Mesothelial cell of epicardium (in vitro differentiated cells): ENCODE measurements at regions not wholly inside any gene's neighbourhood (a gene's known extent, or its start where the extent isn't known, plus 50 kb on each side); places are given as distances from the start of the nearest gene placed in this dataset.
"Not testable (repeated sequence)": the region's sequence is repeated elsewhere in the genome, so short reads cannot be mapped to it uniquely, and the experiment has no call there.

Experiments used
- DNase-seq, 2 experiments: peaks; one replicate each; pipeline ENCODE4 v3.0.0; 2021; ENCODE audit warnings: low spot score in 2 of 2; ENCODE audit not compliant: unreplicated experiment in 2 of 2
- H3K27ac Mint-ChIP-seq: 2 replicates; pipeline ENCODE4 v1.8.0; 2021; ENCODE audit warnings: mixed read lengths
- H3K27me3 Mint-ChIP-seq: 2 replicates; pipeline ENCODE4 v1.8.0; 2021; ENCODE audit warnings: low read depth, mixed read lengths
- H3K36me3 Mint-ChIP-seq: 2 replicates; pipeline ENCODE4 v1.8.0; 2021; ENCODE audit warnings: mixed read lengths
- H3K4me1 Mint-ChIP-seq: 2 replicates; pipeline ENCODE4 v1.8.0; 2021; ENCODE audit warnings: mixed read lengths
- H3K4me3 Mint-ChIP-seq: 2 replicates; pipeline ENCODE4 v1.8.0; 2021; ENCODE audit warnings: mild to moderate bottlenecking, moderate library complexity, mixed read lengths
- H3K9me3 Mint-ChIP-seq: 2 replicates; pipeline ENCODE4 v1.8.0; 2021; ENCODE audit warnings: mixed read lengths
- CTCF ChIP-seq: fragments of 200-600 bp; sonication (generic); IDR thresholded peaks from one replicate; pipeline ENCODE4 v1.5.0; 2021; ENCODE audit warnings: antibody characterized with exemption; ENCODE audit not compliant: unreplicated experiment

GRCh38 chr19:31461814-31462539 is 112.7 kb upstream of the TSHZ3 start:
- no peak for TF ChIP-seq CTCF
- H3K4me1 Mint-ChIP-seq = peaks cover 3% of the 10 kb centered on the region
- H3K27ac Mint-ChIP-seq = no peak overlapping the region
- peaks cover 5% of the 10 kb centered on the region for H3K9me3 Mint-ChIP-seq
- H3K27me3 Mint-ChIP-seq = no peaks in the 10 kb centered on the region
- H3K4me3 Mint-ChIP-seq = no peak overlapping the region
- DNase-seq = no peak
- no peaks in the 10 kb centered on the region for H3K36me3 Mint-ChIP-seq

- Mint-ChIP-seq H3K9me3 (peaks cover 8% of the 10 kb centered on the region), H3K4me1 (no peaks in the 10 kb centered on the region), H3K36me3 (no peaks in the 10 kb centered on the region), H3K4me3 (no peak overlapping the region), H3K27ac (no peak overlapping the region), H3K27me3 (peaks cover 3% of the 10 kb centered on the region)
- TF ChIP-seq CTCF = no peak
- no peak for DNase-seq
These were observed 121.1 kb upstream of the TSHZ3 start for GRCh38 chr19:31470229-31470939.

GRCh38 chr19:31470952-31471351 is 121.7 kb upstream of the TSHZ3 start:
- Mint-ChIP-seq H3K4me1 (no peaks in the 10 kb centered on the region), H3K4me3 (no peak overlapping the region), H3K27ac (no peak overlapping the region), H3K27me3 (peaks cover 3% of the 10 kb centered on the region), H3K9me3 (peaks cover 8% of the 10 kb centered on the region), H3K36me3 (no peaks in the 10 kb centered on the region)
- DNase-seq = no peak
- no peak for TF ChIP-seq CTCF

- H3K4me1 Mint-ChIP-seq = peaks cover 3% of the 10 kb centered on the region
- peaks cover 4% of the 10 kb centered on the region for H3K9me3 Mint-ChIP-seq
- H3K27ac Mint-ChIP-seq = no peak overlapping the region
- no peak for DNase-seq
- peaks cover 1% of the 10 kb centered on the region for H3K27me3 Mint-ChIP-seq
- no peaks in the 10 kb centered on the region for H3K36me3 Mint-ChIP-seq
- no peak for TF ChIP-seq CTCF
- H3K4me3 Mint-ChIP-seq = no peak overlapping the region
These were observed 129.0 kb upstream of the TSHZ3 start for GRCh38 chr19:31478241-31478640.

- Mint-ChIP-seq H3K4me1 (no peaks in the 10 kb centered on the region), H3K27ac (no peak overlapping the region), H3K9me3 (peaks cover 31% of the 10 kb centered on the region), H3K36me3 (peaks cover 3% of the 10 kb centered on the region), H3K27me3 (peaks cover 1% of the 10 kb centered on the region), H3K4me3 (no peak overlapping the region)
- no peak for TF ChIP-seq CTCF
- DNase-seq = no peak
These were observed 134.1 kb upstream of the TSHZ3 start for GRCh38 chr19:31483226-31483857.

- H3K4me1 Mint-ChIP-seq, H3K4me3 Mint-ChIP-seq, H3K27me3 Mint-ChIP-seq, H3K27ac Mint-ChIP-seq, DNase-seq, H3K36me3 Mint-ChIP-seq: not testable (repeated sequence)
- peaks cover 31% of the 10 kb centered on the region for H3K9me3 Mint-ChIP-seq
These were observed 135.7 kb upstream of the TSHZ3 start for GRCh38 chr19:31484858-31485410.
